ENCODE measurements at regions not wholly inside any gene's neighbourhood (a gene's known extent, or its start where the extent isn't known, plus 50 kb on each side); places are given as distances from the start of the nearest gene placed in this dataset.

DNA sequence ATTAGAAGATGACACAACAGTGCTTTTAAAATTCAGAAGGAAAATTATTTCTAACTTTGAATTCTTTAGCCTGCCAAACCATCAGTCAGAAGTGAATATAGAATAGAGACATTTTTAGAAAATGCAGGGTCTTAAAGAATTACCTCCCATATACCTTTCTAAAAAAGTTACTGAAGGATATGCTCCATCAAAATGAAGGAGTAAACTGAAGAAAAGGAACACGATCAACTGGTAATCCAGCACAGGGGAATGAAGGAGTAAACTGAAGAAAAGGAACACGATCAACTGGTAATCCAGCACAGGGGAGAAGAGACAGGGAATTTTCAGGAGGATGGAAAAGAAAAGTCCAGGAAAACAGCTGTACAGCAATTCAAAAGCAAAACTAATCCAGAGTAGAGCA is 75.4 kb upstream of the LDLRAD3 start:
- DNase-seq (ENCODE audit: low spot score) = no peak

DNA sequence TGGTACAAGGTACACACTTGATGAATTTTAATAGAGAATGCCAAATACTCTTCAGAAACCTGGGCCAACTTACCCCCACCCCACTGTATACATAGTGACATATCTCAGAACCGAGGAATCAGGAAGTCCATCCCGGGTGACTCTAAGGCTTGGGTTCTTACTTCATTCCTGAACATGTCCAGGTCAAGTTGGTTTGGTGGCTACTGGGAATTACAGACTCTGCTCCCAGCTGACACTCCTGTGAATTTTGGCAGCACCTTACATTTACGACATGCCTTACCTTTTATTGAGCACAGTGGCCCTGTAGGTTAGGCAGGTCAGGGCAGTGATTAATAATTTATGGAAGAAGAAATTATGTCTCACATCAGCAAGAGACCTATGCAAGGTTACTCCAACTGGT is 70.1 kb upstream of the LDLRAD3 start:
- DNase-seq (ENCODE audit: low spot score) = no peak

GRCh38 chr11:35874751-35875450 is 69.0 kb upstream of the LDLRAD3 start:
- no peak for DNase-seq (ENCODE audit: low spot score)

DNA sequence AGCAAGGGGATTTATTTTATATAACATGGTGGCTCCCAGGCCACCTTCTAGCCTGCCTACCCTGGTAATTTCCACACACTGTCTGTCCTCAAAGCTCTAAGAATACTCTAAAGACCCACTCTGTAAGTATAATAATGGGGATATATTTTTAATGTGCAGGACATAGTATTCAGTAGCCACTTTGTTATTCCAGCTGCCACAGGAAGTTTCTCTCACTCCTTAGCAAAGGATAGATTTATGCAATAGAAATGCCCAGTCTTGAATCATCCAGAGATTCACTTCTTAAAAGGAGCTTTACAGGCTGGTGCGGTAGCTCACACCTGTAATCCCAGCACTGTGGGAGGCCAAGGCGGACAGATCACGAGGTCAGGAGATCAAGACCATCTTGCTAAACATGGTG is 68.4 kb upstream of the LDLRAD3 start:
- no peak for DNase-seq (ENCODE audit: low spot score)

GRCh38 chr11:35876786-35877185 is 67.1 kb upstream of the LDLRAD3 start:
- no peak for DNase-seq (ENCODE audit: low spot score)

GRCh38 chr11:35878741-35879140 is 65.1 kb upstream of the LDLRAD3 start:
- no peak for DNase-seq (ENCODE audit: low spot score)

GRCh38 chr11:35879361-35879760 is 64.5 kb upstream of the LDLRAD3 start:
- DNase-seq (ENCODE audit: low spot score) = no peak

- DNase-seq (ENCODE audit: low spot score) = no peak
These were observed 57.1 kb upstream of the LDLRAD3 start for GRCh38 chr11:35886759-35887158.

DNA sequence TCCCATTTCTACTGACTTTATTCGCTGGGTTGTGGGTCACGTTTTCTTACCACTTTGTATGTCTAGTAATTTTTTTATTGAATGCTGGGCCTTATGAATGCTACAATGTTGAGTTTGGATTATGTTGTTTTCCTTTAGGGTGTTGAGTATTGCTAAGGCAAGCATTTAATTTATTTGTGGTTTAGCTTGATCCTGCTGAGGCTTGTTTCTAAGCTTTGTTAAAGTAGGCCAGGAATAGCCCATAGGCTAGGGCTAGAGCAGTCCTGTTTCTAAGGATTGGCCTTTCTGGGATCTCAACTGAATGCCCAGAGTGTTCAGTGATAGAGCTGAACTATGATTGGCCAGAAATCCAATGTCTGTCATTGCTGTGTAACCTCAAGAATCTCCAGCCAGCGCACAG is 56.1 kb upstream of the LDLRAD3 start:
- DNase-seq (ENCODE audit: low spot score) = no peak

- no peak for DNase-seq (ENCODE audit: low spot score)
These were observed 54.9 kb upstream of the LDLRAD3 start for GRCh38 chr11:35888961-35889360.

DNA sequence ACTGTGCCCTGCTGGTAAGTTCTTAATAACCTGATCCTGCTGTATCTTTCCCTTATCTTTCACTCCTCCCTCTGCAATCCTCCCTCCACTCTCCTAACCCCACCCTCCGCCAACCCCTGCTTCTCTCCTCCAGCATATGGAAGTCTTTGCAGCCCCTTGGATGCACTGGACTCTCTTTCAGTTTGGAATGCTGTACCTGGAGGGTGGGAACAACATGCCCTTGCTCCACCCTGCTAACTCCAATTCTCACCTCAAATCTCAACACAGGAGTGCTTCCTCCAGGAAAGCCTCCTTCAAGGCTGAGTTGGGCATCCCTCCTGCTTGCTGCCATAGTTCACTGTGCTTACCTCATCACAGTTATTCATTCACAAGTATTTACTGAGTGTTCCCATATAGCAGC is 52.8 kb upstream of the LDLRAD3 start:
- no peak for DNase-seq (ENCODE audit: low spot score)

DNA sequence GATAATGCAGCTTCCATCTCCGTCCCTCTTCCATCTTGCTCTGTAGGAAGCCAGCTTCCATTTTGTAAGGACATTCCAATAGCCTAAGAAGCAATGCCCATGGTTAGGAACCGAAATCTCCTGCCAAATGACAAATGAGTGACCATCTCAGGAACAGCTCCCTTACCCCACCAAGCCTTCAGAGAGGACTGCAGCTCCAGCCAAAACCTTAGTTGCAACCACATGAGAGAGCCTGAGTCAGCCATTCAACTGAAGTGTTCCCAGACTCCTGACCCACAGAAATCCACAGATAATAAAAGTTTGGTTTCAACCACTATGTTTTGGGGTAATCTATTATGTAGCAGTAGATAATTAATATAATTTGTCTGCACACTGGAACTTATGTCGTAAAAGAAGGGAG is 51.7 kb upstream of the LDLRAD3 start:
- peak; percentile 4 for DNase-seq (ENCODE audit: low spot score)

DNA sequence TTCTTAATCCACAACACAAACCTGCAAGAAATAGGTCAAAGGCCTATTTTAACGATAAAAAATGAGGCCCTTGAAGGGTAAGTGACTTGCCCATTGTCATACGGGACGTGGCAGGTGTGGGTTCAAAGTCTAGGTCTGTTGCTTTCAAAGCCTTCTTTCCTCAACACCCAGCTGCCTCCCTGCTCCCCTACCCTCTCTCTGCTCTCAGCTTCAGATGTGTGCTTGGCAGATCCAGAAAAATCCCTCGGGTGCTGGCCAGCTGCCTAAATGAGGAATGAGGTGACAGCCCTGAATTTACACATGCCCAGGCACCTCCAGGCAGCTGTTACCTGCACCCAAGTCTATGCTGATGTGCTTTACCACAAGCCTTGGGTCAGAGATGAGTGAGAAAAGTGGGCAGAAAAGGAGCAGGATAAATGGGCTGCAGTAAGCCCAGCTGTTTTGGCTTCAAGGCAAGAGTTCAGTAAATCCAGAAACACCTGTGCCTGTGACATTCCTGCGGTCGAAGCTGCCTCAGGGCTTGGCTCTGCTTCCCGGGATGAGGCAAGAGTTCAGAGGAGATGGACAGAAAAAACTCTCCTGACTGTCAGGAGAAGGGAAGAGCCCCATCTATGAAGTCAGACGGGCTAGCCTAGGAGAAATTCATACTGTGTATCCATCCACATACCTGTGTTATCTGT is 49.9 kb upstream of the LDLRAD3 start:
- DNase-seq (ENCODE audit: low spot score) = no peak
